H1 (cell line): ENCODE measurements at regions not wholly inside any gene's neighbourhood (a gene's known extent, or its start where the extent isn't known, plus 50 kb on each side); places are given as distances from the start of the nearest gene placed in this dataset.

ENCODE experiments used
- BACH1 ChIP-seq: IDR thresholded peaks from 2 replicates; pipeline ENCODE4 v1.6.1; 2012; ENCODE audit warnings: low read length, improper control_type of control experiment
- CBX5 ChIP-seq: fragments of 300-800, 300-1000 bp; sonication (generic); IDR thresholded peaks from 2 replicates; pipeline ENCODE4 v1.7.1; 2016; ENCODE audit warnings: antibody characterized with exemption, low read length, low read depth
- POLR2A ChIP-seq, 2 experiments: IDR thresholded peaks; 1 replicate in 1 of 2; 2 replicates in 1 of 2; pipeline ENCODE4 v1.6.1; 2011; ENCODE audit warnings: low read depth in 2 of 2, low read length in 2 of 2, mild to moderate bottlenecking in 2 of 2; ENCODE audit errors: control extremely low read depth in 1 of 2
- TF ChIP-seq, protein P1 (sequence below): IDR thresholded peaks from 2 replicates; pipeline ENCODE4 v1.6.1; 2011; ENCODE audit warnings: low read length, improper control_type of control experiment

DNA sequence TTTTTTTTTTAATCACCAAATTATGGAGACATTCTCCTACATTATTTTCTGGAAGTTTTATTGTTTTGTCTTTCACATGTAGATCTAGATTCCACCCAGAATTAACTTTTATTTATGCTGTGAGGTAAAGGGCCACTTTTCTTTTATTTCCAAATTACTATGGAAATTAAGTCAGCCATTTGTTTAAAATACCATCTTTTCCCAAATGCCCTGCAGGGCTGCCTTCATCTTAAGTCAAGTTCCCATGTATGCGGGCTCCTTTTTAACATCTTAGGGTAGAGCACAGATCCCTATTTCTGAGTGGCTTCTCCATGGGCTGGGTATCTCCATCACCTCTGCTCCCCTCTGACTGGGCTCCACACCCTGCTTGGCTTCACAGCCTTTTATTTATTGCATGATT, 348.4 kb downstream of the SOX4 start (continued):
- TF ChIP-seq CBX5 (no peak), BACH1 (no peak), POLR2A (IDR thresholded peaks at IDR 0.05; ENCODE audit: control extremely low read depth in 1 of 2, low read depth in 2 of 2, low read length in 2 of 2) (no peak)
- TF ChIP-seq, protein P1, sequence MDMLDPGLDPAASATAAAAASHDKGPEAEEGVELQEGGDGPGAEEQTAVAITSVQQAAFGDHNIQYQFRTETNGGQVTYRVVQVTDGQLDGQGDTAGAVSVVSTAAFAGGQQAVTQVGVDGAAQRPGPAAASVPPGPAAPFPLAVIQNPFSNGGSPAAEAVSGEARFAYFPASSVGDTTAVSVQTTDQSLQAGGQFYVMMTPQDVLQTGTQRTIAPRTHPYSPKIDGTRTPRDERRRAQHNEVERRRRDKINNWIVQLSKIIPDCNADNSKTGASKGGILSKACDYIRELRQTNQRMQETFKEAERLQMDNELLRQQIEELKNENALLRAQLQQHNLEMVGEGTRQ = no peak
- TF ChIP-seq, all 59 proteins: peak for 0
